HCT116 (cell line): ENCODE measurements at regions not wholly inside any gene's neighbourhood (a gene's known extent, or its start where the extent isn't known, plus 50 kb on each side); places are given as distances from the start of the nearest gene placed in this dataset.

Source experiments
- CEBPB ChIP-seq: IDR thresholded peaks from 2 replicates; pipeline ENCODE4 v1.6.1; 2012; ENCODE audit warnings: low read depth
- EZH2 ChIP-seq: fragments of 200-600 bp; sonication (generic); IDR thresholded peaks from 2 replicates; pipeline ENCODE4 v1.6.1; 2017; ENCODE audit warnings: antibody characterized with exemption, mixed run types
- EZH2phosphoT487 ChIP-seq: fragments of 200-600 bp; IDR thresholded peaks from 2 replicates; pipeline ENCODE4 v1.6.1; 2018; ENCODE audit warnings: antibody characterized with exemption, borderline replicate concordance
- POLR2A ChIP-seq: IDR thresholded peaks from 2 replicates; pipeline ENCODE4 v1.7.0; 2011; ENCODE audit warnings: borderline replicate concordance; ENCODE audit not compliant: insufficient read depth, insufficient read length; ENCODE audit errors: extremely low read depth
- POLR2AphosphoS5 ChIP-seq: IDR thresholded peaks from 2 replicates; pipeline ENCODE4 v1.6.1; 2011; ENCODE audit warnings: mild to moderate bottlenecking, low read depth, low read length, moderate library complexity
- RAD21 ChIP-seq: IDR thresholded peaks from 2 replicates; pipeline ENCODE4 v1.6.1; 2012; ENCODE audit warnings: low read depth, mild to moderate bottlenecking
- YY1 ChIP-seq: IDR thresholded peaks from 2 replicates; pipeline ENCODE4 v1.6.1; 2011; ENCODE audit warnings: low read length, low read depth, moderate library complexity, mild to moderate bottlenecking; ENCODE audit not compliant: insufficient replicate concordance; ENCODE audit errors: extremely low read depth
- ZFX ChIP-seq: fragments of 450-650 bp; IDR thresholded peaks from 2 replicates; pipeline ENCODE4 v1.6.1; 2017
- TF ChIP-seq, protein P1 (sequence below), 3 experiments: fragments of 200-600 bp in 1 of 3; sonication (generic) in 1 of 3; IDR thresholded peaks in 2 of 3; conservative IDR thresholded peaks in 1 of 3; 2 replicates each; pipeline ENCODE4 v1.5.1; 2012 to 2017; ENCODE audit warnings: low read depth in 2 of 3, low read length in 2 of 3, antibody characterized with exemption in 1 of 3, borderline replicate concordance in 1 of 3, control low read depth in 1 of 3, mild to moderate bottlenecking in 1 of 3, mixed read lengths in 1 of 3, mixed run types in 1 of 3, moderate library complexity in 1 of 3; ENCODE audit not compliant: insufficient read depth in 1 of 3
- TF ChIP-seq, protein P2 (sequence below): IDR thresholded peaks from 2 replicates; pipeline ENCODE4 v1.6.1; 2011; ENCODE audit warnings: mild to moderate bottlenecking, low read length, moderate library complexity; ENCODE audit not compliant: insufficient replicate concordance; ENCODE audit errors: extremely low read depth

DNA sequence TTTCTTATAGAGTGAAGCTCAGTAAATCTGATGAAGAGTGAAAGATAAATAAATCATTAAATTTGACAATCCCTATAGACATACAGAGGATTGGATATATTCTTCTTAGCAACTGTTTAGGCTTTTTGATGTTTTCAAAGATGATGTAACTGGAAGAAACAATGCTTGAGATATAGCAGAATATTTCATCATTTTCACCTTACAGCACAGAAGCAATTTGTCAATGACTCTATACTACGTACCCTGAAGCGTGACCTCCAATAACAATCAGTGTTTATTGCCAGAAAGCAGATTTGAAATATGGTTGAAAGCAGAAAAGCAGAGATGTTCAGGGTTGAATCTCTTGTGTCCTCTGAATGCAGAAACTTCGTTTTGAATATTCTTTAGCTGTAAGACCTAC is 228.4 kb downstream of the DTHD1 start:
- 0 out of 2 replicates have a peak, but pooled peaks have one; percentile 40 for TF ChIP-seq CEBPB
- TF ChIP-seq, protein P1, sequence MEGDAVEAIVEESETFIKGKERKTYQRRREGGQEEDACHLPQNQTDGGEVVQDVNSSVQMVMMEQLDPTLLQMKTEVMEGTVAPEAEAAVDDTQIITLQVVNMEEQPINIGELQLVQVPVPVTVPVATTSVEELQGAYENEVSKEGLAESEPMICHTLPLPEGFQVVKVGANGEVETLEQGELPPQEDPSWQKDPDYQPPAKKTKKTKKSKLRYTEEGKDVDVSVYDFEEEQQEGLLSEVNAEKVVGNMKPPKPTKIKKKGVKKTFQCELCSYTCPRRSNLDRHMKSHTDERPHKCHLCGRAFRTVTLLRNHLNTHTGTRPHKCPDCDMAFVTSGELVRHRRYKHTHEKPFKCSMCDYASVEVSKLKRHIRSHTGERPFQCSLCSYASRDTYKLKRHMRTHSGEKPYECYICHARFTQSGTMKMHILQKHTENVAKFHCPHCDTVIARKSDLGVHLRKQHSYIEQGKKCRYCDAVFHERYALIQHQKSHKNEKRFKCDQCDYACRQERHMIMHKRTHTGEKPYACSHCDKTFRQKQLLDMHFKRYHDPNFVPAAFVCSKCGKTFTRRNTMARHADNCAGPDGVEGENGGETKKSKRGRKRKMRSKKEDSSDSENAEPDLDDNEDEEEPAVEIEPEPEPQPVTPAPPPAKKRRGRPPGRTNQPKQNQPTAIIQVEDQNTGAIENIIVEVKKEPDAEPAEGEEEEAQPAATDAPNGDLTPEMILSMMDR (IDR thresholded peaks at IDR 0.05 in 2 of 3, conservative IDR thresholded peaks at IDR 0.05 in 1 of 3; ENCODE audit: borderline replicate concordance in 1 of 3, insufficient read depth in 1 of 3, low read depth in 2 of 3, low read length in 2 of 3): no peak
- TF ChIP-seq EZH2: no peak
- no peak for TF ChIP-seq POLR2AphosphoS5
- TF ChIP-seq EZH2phosphoT487: no peak
- no peak for TF ChIP-seq RAD21
- no peak for TF ChIP-seq ZFX
- no peak for TF ChIP-seq POLR2A
- TF ChIP-seq YY1: no peak
- TF ChIP-seq, protein P2, sequence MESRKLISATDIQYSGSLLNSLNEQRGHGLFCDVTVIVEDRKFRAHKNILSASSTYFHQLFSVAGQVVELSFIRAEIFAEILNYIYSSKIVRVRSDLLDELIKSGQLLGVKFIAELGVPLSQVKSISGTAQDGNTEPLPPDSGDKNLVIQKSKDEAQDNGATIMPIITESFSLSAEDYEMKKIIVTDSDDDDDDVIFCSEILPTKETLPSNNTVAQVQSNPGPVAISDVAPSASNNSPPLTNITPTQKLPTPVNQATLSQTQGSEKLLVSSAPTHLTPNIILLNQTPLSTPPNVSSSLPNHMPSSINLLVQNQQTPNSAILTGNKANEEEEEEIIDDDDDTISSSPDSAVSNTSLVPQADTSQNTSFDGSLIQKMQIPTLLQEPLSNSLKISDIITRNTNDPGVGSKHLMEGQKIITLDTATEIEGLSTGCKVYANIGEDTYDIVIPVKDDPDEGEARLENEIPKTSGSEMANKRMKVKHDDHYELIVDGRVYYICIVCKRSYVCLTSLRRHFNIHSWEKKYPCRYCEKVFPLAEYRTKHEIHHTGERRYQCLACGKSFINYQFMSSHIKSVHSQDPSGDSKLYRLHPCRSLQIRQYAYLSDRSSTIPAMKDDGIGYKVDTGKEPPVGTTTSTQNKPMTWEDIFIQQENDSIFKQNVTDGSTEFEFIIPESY: no peak
